ENCODE measurements at regions not wholly inside any gene's neighbourhood (a gene's known extent, or its start where the extent isn't known, plus 50 kb on each side); places are given as distances from the start of the nearest gene placed in this dataset.

DNA sequence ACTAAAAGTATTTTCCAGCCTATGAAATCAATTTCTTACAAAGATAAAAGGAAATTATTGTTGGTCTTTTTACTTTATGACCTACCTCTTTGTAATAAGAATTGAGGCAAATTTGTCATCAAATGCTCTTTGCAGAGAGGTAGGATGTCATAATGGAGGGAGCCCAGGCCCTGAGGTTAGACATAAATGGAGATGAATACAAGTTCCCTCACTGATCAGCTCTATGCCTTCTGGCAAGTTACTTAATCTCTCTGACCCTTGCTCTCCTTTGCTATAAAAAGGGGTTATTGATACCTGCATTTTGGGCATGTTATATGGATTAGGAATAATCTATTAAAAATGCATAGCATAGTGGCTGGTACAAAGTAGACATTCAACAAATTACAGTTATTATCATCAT, 146.9 kb upstream of the KRR1 start:
- TF ChIP-seq, protein P1, sequence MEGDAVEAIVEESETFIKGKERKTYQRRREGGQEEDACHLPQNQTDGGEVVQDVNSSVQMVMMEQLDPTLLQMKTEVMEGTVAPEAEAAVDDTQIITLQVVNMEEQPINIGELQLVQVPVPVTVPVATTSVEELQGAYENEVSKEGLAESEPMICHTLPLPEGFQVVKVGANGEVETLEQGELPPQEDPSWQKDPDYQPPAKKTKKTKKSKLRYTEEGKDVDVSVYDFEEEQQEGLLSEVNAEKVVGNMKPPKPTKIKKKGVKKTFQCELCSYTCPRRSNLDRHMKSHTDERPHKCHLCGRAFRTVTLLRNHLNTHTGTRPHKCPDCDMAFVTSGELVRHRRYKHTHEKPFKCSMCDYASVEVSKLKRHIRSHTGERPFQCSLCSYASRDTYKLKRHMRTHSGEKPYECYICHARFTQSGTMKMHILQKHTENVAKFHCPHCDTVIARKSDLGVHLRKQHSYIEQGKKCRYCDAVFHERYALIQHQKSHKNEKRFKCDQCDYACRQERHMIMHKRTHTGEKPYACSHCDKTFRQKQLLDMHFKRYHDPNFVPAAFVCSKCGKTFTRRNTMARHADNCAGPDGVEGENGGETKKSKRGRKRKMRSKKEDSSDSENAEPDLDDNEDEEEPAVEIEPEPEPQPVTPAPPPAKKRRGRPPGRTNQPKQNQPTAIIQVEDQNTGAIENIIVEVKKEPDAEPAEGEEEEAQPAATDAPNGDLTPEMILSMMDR (IDR thresholded peaks at IDR 0.05 in 8 of 11, conservative IDR thresholded peaks at IDR 0.05 in 3 of 11): no peak
- TF ChIP-seq POLR2A (IDR thresholded peaks at IDR 0.05) (no peak), POLR2AphosphoS5 (IDR thresholded peaks at IDR 0.05) (no peak)

Data from spleen (tissue), 7 donors.